ENCODE measurements at regions not wholly inside any gene's neighbourhood (a gene's known extent, or its start where the extent isn't known, plus 50 kb on each side); places are given as distances from the start of the nearest gene placed in this dataset.
"Not testable (repeated sequence)": the region's sequence is repeated elsewhere in the genome, so short reads cannot be mapped to it uniquely, and the experiment has no call there.

- TF ChIP-seq POLR2A (IDR thresholded peaks at IDR 0.05) (no peak), CTCF (IDR thresholded peaks at IDR 0.05) (no peak)
- Histone ChIP-seq H3K27ac (no peak overlapping the region), H3K36me3 (replicated peaks in 1 of 2) (no peaks in the 10 kb centered on the region), H3K4me1 (replicated peaks in 1 of 2) (no peaks in the 10 kb centered on the region), H3K27me3 (no peaks in the 10 kb centered on the region), H3K9me3 (replicated peaks in 1 of 3) (no peaks in the 10 kb centered on the region), H3K4me3 (no peak overlapping the region)
- 41 to 49% (median 44%) methylated on average over 5 of the region's 5 CpGs for WGBS, 4 donors
- intact Hi-C loops (cut with DNase I), result no loop called here
- no peak for DNase-seq
Measured at GRCh38 chr10:52578871-52579405, 193.6 kb downstream of the MBL2 start.

- not testable (repeated sequence) for H3K4me1 ChIP-seq (replicated peaks in 1 of 2)
Measured at GRCh38 chr10:52581636-52582035, 190.9 kb downstream of the MBL2 start.

GRCh38 chr10:52583336-52583735, 189.2 kb downstream of the MBL2 start:
- H3K4me3 ChIP-seq, result no peak overlapping the region
- H3K36me3 ChIP-seq (replicated peaks in 1 of 2), result no peaks in the 10 kb centered on the region
- intact Hi-C loops (cut with DNase I), result no loop called here
- no peaks in the 10 kb centered on the region for H3K27me3 ChIP-seq
- no peaks in the 10 kb centered on the region for H3K4me1 ChIP-seq (replicated peaks in 1 of 2)
- no peak overlapping the region for H3K27ac ChIP-seq
- DNase-seq, result no peak
- TF ChIP-seq CTCF (IDR thresholded peaks at IDR 0.05) (no peak), POLR2A (IDR thresholded peaks at IDR 0.05) (no peak)
- H3K9me3 ChIP-seq (replicated peaks in 1 of 3), result peaks cover 0 to 11% (median 0%) of the 10 kb centered on the region in 3 donors

More at GRCh38 chr10:52581636-52582035, 190.9 kb downstream of the MBL2 start:
- H3K27me3 ChIP-seq; H3K36me3 ChIP-seq (replicated peaks in 1 of 2); H3K27ac ChIP-seq; H3K4me3 ChIP-seq; DNase-seq; H3K9me3 ChIP-seq (replicated peaks in 1 of 3); intact Hi-C loops (cut with DNase I): not testable (repeated sequence)
- 73 to 79% (median 77%) methylated on average over 2 of the region's 2 CpGs for WGBS, 4 donors

GRCh38 chr10:52586710-52587109, 185.9 kb downstream of the MBL2 start:
- TF ChIP-seq CTCF (IDR thresholded peaks at IDR 0.05) (no peak), POLR2A (IDR thresholded peaks at IDR 0.05) (no peak)
- Histone ChIP-seq H3K9me3 (replicated peaks in 1 of 3) (peaks cover 0 to 11% (median 0%) of the 10 kb centered on the region in 3 donors), H3K27me3 (no peaks in the 10 kb centered on the region), H3K4me1 (replicated peaks in 1 of 2) (no peaks in the 10 kb centered on the region), H3K36me3 (replicated peaks in 1 of 2) (no peaks in the 10 kb centered on the region), H3K4me3 (no peak overlapping the region), H3K27ac (no peak overlapping the region)
- no peak for DNase-seq
- 41 to 98% (median 72%) methylated on average over 2 of the region's 2 CpGs for WGBS, 4 donors
- intact Hi-C loops (cut with DNase I), result no loop called here

- no peaks in the 10 kb centered on the region for H3K36me3 ChIP-seq (replicated peaks in 1 of 2)
- H3K9me3 ChIP-seq (replicated peaks in 1 of 3), result no peaks in the 10 kb centered on the region
- no peak for DNase-seq
- no peak overlapping the region for H3K27ac ChIP-seq
- 59 to 64% (median 60%) methylated on average over 3 of the region's 3 CpGs for WGBS, 4 donors
- H3K27me3 ChIP-seq, result no peaks in the 10 kb centered on the region
- no peak overlapping the region for H3K4me3 ChIP-seq
- no peak for TF ChIP-seq CTCF (IDR thresholded peaks at IDR 0.05)
- no peak for TF ChIP-seq POLR2A (IDR thresholded peaks at IDR 0.05)
- intact Hi-C loops (cut with DNase I), result no loop called here
- H3K4me1 ChIP-seq (replicated peaks in 1 of 2), result no peaks in the 10 kb centered on the region
Measured at GRCh38 chr10:52597189-52597863, 175.3 kb downstream of the MBL2 start.

All from adrenal gland (tissue), 9 donors.